Activated T-cell treated with anti-CD3 and anti-CD28 coated beads for 1 hour (primary cell): ENCODE measurements at regions not wholly inside any gene's neighbourhood (a gene's known extent, or its start where the extent isn't known, plus 50 kb on each side); places are given as distances from the start of the nearest gene placed in this dataset.

Source experiments
- DNase-seq: peaks from one replicate; pipeline ENCODE4 v3.0.0-alpha.2; 2020; ENCODE audit warnings: low read depth

DNA sequence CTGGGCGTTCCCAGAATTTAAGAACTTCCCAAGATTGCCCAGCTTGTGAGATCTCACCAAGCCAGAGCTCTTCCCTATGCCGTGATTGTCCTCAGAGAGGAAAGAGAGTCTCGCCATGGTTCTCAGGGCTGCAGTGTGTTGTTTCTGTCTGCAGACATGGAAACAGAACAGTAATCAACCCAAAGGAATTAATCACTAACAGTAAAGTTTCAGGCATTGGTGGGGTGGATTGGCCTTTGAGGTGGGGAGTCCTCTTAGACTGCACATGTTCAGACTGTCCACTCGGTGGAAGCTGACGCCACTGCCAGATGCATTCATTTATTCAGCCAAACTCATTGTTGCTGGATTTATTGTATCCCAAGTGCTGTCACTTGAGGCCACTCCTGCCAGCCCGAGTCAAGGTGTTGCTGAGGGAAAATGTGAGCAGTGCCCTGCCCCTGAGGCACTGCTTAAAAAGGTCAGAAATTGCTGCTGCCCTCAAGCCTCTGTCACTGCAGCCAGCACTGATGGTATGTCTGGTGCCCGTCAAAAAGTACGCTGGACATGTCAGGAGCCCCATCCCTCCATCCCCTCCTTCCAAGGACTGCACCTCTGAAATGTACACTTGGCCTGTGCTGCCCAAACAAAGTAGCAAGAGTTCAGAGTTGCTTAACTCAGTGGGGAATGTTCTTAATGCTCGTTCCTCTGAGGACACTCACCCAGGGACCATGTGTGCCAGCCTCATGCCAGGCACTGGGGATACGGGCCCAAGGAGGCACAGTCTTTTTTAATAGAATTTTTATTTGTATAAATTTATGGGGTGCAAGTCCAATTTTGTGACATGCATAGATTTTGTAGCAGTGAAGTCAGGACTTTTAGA lies 201.0 kb downstream of the GLI2 start:
- DNase-seq, result no peak

DNA sequence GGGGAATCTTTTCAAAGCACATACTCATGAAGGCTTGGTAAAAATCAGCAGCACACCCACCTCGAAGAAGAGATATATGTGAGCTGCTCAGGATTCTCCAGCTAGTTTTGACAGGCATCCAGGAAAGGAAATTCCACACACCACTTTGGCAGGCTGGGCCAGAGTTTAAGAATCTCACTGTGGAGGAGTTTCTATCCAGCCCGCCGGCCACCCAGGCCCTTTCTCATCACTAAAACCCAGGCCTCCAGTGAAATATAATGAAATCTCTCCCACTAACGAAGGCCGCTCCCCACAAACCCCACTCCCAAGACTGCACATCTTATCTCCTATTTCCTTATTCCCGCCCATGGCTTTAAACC lies 202.0 kb downstream of the GLI2 start:
- no peak for DNase-seq

DNA sequence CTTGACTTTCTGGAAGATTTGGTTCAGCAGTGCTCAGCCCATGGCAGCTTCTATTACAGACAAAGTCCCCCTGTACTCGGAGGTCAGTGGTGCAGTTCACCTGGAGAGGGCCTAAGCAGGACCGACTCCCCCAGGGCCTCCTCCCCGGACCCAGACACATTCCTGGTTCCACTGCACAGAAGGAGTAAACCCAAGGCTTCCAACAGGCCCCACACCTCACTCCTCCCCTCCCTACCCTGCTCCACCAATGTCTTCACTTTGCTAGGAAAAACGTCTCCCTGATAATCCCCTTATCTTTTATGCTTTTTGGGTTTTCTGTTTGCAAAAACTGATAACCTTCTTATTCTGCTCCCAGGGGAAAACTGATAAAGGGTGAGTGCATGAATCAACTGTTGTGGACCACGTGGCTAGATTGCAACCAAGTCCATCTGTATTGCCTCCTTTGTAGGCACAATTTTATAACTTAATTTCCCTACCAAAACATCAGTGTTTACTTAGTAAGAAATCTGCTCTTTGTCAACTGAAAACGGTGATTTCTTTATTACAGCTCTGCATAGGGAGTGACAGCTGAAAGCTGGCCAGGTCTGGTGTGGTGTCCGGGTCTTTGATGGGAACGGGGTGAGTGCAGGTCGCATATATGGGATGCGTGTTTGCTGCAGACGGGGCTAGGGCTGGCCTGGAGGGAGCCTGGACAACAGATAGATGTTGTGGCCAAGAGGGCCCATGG lies 202.5 kb downstream of the GLI2 start:
- no peak for DNase-seq

DNA sequence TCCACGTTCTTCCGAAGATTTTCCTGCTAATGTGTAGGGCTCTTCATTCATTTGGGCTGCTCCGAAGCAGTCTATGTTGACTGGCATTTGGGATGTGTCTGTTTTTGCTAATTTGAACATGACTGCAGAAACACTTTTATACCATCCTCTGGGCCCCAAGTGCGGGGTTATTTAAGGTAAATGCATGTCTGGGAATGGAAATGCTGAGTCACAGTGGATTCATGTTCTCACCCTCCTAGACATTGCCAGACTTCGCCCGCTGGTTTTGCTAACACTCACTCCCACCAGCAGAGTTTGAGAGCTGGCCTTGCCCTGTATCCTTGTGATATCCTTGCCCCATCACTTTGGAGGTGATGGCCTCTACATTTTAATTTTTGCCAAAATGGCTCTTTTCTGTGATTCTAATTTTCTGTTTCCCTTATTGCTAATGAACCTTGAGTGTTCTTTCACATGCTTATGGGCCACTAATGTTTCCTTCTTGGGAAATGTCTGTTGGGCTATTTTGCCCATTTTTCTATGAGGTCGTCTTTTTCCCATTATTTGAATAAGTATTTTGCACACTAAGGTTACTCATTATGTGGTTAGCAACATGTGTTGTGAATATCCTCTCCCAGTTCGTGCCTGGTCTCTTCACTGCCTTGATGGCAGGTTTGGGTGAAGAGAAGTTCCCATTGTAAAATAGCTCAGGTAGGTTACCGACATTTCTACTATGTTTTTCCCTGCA lies 204.1 kb downstream of the GLI2 start:
- no peak for DNase-seq

DNA sequence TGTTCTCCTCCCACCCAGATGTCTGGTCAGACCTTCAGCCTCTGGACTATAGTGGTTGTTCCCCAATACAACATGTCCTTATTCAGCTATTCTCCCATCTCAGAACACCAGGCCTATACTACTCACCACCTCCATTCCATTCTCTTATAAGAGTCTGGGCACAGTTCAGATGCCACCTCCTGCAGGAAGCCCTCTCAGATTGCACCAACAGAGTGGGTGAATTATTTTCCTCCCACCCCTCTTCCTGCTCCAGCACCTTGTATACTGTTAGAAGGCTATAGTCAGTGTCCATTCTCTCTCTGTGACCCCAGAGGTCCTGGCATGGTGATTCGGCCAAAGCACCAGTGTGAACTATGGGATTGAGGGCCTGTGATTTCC lies 204.6 kb downstream of the GLI2 start:
- DNase-seq, result no peak

DNA sequence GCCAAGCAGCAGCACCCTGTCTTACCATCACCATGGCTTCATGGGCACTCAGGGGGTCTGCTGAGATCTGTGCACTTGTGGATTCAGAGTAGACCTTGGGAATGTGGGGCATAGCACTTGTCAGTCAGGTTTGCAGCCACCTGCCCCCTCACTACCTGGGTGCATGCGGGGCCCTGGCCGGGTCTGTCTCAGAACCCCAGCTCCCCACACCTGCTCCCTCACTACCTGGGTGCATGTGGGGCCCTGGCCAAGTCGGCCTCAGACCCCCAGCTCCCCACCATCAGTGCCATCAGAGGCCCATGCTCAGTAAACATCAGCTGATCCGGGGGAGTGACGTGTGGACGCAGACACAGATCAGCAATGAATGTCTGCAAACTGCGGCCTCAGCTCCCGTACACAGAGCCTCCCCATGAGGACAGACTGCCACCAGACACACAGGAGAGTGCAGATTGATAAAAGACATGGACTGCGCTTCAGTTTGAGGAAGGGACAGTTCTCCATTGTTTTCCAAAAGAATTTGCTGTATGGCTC lies 205.1 kb downstream of the GLI2 start:
- DNase-seq, result no peak

DNA sequence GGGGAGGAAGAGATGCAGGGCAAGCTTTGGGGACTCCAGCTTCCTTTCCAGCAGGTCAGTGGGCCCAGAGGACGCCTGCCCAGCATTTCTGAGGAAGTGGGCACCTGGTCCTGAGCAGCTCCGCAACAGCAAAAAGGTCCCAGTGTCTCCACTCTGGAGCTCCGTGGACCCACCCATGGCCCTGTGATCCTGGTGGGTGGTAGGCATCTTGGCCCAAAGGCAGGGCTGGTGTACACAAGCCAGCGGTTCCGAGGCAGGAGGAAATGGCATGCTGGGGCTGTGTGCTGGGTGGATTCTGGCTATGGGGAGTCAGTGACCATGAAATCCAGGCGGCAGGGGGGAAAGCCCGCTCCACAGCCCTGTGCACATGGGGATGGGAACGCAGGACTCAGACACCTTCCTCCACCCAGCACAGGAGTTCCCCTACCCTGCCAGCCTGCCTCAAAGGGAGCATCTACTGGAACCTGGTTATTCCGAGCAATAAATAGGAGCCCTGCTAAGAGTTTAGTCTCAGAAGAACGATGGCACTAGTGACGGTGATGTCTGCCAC lies 206.0 kb downstream of the GLI2 start:
- DNase-seq, result no peak

DNA sequence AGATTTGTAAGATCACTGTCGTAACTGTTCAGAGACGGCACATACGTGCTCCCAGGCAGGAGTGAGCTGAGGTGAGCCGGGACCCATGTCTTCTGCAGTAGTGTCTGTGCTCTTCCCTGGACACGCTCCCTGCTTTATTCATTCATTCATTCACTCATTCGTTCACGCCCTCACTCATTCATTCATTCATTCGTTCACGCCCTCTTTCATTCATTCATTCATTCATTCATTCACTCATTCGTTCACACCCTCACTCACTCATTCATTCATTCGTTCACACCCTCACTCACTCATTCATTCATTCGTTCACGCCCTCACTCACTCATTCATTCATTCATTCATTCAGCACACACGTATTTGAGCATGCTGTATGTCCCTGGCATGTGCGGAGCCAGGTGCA lies 207.0 kb downstream of the GLI2 start:
- no peak for DNase-seq

DNA sequence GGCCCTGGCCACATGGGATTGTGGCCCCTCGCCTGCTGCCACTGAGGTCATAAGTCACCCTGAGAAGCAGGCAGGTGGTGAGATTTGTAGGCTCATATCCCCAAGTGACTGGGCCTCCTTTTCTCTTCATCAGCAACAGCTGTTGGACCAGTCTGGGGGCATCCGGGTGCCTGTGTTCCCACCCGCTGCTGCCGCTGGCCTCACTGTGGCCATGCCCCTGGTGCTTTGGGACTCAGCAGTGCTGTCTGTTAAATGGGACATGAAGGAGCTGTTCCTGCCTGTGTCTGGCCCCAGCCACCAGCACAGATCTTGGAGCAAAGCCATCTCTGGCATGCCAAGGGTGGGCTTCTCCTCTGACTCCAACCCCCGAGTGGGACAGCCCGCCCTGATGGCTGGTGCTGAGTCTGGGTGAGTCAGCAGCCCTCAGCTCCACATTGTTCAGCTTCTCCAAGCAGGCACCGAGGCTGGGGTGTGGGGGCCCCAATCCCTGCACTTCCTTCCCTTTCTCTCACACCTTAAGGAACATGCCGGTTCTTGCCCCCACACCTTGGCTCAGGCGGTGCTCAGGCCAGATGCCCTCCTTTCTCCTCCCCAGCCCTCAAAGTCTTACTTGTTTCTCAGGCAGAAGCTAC lies 207.9 kb downstream of the GLI2 start:
- DNase-seq, result no peak

DNA sequence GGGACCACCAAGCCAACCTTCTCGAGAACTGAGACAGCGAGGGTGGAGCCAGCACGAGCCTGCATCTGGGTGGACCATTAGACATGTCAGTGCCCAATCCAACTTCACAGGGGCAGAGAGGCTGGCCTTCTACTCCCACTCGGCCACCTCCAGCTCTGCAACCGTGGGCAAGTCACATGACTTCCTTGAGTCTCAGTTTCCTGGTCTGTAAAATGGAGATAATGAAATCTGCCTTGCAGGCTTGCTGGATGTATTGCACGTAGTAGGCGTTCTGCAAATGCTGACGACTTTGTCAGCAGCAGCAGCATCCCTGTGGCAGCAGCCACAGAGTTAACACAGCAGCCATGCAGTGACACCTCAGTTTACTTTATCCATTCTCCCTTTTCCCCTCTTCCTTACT lies 208.9 kb downstream of the GLI2 start:
- DNase-seq, result no peak

DNA sequence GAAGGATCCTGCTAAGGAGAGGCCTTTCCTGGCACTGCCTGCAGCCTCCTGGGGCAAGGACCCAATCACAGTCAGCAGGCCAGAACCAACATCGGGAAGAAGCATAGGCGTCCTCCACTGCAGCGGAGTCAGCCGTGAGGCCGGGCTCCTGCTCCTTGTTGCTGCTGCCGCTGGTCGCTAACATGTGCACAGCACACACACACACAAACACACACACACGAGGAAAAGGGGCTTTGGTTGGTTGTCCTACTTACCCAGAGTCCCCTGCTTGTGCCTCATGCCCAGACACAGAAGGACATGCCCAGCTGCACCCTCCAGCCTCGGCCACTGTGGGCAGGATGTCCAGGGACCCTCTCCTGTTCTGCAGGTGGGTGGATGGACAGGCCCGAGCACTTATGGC lies 209.4 kb downstream of the GLI2 start:
- DNase-seq, result no peak

DNA sequence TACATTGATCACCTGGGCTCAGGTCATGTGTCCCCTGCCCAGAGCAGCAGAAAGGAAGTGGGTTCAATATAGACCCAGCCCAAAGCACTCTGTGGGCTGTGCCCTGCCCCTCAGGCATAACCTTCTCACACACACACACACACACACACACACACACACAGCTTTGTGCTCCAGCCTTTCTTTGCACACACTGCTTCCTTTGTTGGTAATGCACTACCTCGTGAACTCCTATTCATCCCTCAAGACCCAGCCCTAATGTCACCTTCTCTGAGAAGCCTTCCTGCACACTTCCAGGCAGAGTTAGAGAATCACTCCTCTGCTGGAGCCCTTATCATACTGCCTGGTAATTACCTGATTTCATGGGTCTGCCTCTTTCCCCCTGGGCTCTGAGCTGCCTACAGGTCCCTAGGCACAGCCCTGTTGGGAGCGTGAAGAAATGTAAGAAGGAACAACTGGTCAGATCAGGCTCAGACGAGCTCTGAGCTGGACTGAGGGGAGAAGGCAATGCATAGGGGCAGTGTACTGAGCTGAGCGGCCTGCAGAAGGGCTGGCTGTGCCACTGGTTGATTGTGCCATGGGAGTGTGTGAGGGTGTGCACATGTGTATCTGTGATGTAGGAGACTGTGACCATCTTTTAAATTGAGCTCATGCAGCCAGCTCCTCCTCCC lies 210.3 kb downstream of the GLI2 start:
- no peak for DNase-seq

DNA sequence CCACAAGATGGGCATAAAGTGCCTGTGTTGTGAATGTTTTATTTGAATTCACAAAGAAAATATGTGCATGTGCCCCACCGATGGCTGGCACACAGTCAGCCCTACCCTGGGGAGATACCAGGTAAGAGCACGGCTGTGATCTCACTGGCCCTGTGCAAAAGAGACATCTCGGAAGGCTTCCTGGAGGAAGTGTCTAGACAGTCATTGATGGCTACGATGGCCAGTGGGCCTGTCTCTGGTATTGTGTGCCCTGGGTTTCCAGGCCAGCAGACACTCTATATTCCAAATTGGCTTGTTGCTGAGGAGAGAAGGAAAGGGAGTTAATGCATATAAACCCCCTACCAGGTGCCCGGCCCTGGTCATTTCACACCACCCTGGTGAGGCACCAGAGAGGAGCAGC lies 211.7 kb downstream of the GLI2 start:
- DNase-seq, result no peak

DNA sequence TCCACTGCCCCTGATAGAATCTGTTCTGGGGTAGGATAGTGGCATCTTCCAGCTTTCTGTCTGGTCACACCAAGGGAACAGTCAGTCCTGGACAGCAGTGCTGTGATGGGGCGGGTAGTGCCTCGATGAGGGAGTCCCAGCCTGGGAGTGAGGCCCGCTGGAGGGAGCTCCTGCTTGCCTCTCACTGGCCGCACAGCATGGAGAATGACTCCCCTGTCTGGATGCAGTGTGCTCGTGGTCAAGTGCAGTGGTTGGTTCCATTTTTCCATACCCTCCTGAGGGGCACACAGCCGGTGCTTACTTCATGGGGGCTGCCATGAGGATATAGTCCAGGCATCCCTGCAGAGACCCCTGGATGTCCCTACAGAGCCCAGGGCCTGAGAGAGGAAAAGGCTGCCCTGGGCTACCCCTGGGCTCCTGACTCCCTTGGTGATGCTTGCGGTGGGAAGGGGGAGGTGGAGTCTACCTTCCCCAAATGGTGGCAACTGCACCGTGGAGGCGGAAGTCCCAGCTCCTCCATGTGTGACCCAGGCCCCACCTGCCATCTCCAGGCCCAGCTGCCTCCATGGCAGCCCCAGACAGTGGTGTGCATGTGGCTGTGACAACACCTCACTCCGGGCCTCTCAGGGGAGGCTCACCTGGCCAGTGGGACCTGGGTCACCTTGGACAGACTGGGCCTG lies 212.5 kb downstream of the GLI2 start:
- DNase-seq, result no peak

DNA sequence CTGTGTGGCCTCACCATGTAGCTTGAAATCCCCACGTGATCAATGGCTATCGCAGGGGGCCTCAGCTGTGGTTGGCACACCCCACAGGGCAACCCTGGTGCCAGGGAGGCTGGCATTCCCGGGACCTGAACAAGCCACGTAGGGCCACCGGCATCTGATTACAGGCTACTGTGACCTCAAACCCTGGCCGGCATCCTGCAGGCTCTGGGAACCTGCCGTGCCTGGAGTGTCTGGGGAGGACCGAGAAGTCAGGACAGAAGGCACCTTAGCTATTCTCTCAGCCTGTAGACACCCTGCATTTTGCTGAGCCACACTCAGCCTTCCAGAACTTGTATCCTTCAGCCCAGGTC lies 213.0 kb downstream of the GLI2 start:
- DNase-seq, result no peak

DNA sequence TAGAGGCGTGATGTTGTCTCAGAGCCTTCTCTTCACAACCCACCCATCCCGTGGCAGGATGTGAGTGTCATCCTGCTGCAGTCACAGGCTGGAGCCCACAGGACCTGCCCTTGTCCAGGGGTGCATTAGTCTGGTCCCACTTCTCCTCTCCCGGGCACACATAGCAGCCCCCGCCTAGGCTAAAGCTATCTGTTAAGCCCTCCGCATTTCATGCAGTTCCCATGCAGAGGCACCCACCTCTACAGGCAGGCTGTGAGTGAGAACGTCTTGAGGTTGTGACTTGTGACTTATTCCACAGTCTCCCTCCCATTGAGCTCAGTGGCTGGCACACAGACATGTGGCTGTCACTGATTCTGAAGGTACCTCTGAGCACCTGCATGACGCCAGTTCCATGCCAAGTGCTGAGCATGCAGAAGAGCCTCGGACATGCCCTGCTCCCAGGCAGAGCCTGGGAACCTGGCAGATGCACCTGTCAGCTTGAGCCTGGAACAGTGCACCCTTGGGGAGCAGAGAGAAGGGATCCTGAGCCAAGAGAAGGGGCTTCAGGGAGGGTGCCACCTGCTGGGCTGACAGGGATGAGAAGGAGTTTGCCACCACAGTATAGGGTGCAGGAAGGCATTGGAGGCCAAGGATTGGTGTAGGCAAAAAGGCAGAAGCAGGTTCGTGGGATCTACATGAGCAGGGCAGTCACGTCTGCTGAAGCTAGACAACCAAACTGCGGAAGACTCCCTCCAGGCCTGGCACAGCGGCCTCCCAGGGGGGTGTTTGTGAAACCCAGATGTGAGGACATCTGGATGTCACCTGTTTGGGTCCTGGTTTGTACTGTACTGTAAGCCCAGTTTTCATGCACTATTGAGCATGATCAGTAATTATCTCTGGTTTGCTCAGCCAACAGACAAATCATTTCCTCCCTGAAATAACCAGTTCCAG lies 213.6 kb downstream of the GLI2 start:
- DNase-seq, result no peak

DNA sequence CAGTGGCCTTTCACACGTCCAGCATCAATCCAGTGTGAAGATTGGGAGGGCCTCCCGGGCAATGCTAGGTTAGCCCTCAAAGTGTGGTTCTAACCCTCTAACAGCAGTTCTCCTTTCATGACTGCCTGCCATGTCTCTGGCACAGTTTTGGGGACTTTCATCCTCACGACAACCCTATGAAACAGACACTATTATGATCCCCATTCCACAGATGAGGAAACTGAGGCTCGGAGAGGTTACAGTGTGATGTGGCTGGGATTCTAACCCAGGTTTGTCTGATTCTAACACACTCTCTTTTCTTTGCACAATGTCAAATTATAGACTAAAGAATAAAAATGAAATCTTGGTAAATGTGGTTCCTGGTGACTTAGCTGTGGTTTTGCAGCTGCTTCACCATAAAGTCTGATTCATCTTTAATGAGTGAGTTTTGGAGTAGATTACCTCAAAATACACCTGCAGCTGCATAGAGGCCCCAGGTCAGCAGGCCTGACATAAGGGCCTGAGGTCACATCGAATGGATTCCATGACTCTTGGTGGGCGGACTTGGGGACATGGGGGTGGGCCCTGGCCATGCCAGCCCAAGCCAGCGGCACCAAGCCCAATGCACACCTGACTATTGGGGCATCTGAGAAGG lies 214.4 kb downstream of the GLI2 start:
- DNase-seq, result no peak

DNA sequence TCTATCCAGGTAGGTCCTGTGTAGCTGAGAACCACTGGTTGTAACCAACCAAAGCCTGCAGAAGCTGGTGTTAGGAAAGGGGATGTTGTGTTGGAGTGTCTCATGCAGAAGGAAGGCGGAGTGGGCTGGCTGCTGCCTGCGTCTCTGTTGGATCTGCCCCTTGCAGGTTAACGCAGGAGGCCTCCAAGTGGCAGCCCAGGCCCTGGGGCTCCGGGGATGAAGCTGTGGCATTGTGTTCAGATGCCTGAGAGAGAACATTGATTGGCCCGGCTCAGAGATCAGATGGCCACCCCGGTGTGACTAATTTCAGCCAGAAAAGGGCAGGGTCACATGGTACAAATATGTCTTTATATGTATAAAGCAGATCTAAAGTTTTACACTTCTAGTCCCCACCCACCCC lies 216.0 kb downstream of the GLI2 start:
- no peak for DNase-seq

DNA sequence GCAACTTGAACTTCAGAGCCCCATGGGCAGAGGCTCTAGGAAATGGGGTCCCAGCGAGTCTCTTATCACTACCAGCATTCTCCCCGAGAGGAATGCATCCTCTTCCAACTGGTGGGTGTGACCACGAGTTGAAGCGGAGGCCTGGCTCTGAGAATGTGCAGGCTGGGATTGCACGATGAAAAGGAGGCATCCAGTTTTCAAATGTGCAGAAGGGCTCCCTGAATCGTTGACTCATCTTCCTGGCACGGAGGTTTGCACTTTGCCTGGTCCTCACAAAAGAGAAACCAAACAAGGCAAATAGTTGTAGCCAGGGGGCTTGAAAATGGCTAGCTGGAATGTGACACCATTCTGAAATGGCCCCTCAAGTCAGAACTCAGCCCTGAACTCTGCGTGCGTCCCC lies 216.7 kb downstream of the GLI2 start:
- no peak for DNase-seq
